HL-60 (cell line): ENCODE measurements at regions not wholly inside any gene's neighbourhood (a gene's known extent, or its start where the extent isn't known, plus 50 kb on each side); places are given as distances from the start of the nearest gene placed in this dataset.

Experiments
- DNase-seq, 2 experiments: peaks; one replicate each; pipeline ENCODE4 v3.0.0-alpha.2; 2010 to 2020; ENCODE audit warnings: low read depth in 1 of 2, low spot score in 1 of 2
- H3K27ac ChIP-seq: fragments of 250-450 bp; sonication (Bioruptor Pico); replicated peaks from 2 replicates; pipeline ENCODE4 v1.5.1; 2020; ENCODE audit warnings: mild to moderate bottlenecking, moderate library complexity
- H3K27me3 ChIP-seq: fragments of 250-450 bp; sonication (Bioruptor Pico); 2 replicates; pipeline ENCODE4 v1.5.1; 2021; ENCODE audit warnings: mild to moderate bottlenecking, moderate library complexity; ENCODE audit not compliant: insufficient read depth, poor library complexity, severe bottlenecking
- H3K4me3 ChIP-seq: replicated peaks from 2 replicates; pipeline ENCODE4 v1.5.1; 2011; ENCODE audit warnings: mild to moderate bottlenecking, control low read depth, low read length; ENCODE audit not compliant: insufficient read depth
- GABPA ChIP-seq: IDR thresholded peaks from 2 replicates; pipeline ENCODE4 v1.6.1; 2012; ENCODE audit warnings: low read depth
- POLR2AphosphoS5 ChIP-seq: IDR thresholded peaks from 2 replicates; pipeline ENCODE4 v1.6.1; 2012; ENCODE audit warnings: low read depth
- REST ChIP-seq: IDR thresholded peaks from 2 replicates; pipeline ENCODE4 v1.6.1; 2012; ENCODE audit warnings: low read depth; ENCODE audit not compliant: insufficient replicate concordance
- SPI1 ChIP-seq: IDR thresholded peaks from 2 replicates; pipeline ENCODE4 v1.6.1; 2012; ENCODE audit warnings: low read depth, mild to moderate bottlenecking, borderline replicate concordance
- TF ChIP-seq, protein P1 (sequence below): IDR thresholded peaks from one replicate; pipeline ENCODE4 v1.5.1; 2011; ENCODE audit warnings: low read length, control low read depth, inconsistent platforms; ENCODE audit not compliant: insufficient read depth

GRCh38 chr2:6081955-6082624 is 389.9 kb downstream of the SOX11 start:
- DNase-seq: no peak
- H3K4me3 ChIP-seq: no peak overlapping the region
- H3K27ac ChIP-seq: no peak overlapping the region
- TF ChIP-seq, protein P1, sequence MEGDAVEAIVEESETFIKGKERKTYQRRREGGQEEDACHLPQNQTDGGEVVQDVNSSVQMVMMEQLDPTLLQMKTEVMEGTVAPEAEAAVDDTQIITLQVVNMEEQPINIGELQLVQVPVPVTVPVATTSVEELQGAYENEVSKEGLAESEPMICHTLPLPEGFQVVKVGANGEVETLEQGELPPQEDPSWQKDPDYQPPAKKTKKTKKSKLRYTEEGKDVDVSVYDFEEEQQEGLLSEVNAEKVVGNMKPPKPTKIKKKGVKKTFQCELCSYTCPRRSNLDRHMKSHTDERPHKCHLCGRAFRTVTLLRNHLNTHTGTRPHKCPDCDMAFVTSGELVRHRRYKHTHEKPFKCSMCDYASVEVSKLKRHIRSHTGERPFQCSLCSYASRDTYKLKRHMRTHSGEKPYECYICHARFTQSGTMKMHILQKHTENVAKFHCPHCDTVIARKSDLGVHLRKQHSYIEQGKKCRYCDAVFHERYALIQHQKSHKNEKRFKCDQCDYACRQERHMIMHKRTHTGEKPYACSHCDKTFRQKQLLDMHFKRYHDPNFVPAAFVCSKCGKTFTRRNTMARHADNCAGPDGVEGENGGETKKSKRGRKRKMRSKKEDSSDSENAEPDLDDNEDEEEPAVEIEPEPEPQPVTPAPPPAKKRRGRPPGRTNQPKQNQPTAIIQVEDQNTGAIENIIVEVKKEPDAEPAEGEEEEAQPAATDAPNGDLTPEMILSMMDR: no peak
- no peak for TF ChIP-seq REST
- TF ChIP-seq POLR2AphosphoS5: no peak
- no peak for TF ChIP-seq GABPA
- TF ChIP-seq SPI1: no peak
- no peaks in the 10 kb centered on the region for H3K27me3 ChIP-seq

- no peak overlapping the region for H3K27ac ChIP-seq
- no peaks in the 10 kb centered on the region for H3K27me3 ChIP-seq
- DNase-seq: no peak
- TF ChIP-seq, protein P1: no peak
- no peak overlapping the region for H3K4me3 ChIP-seq
Observed at GRCh38 chr2:6082625-6083018, 390.4 kb downstream of the SOX11 start.

DNA sequence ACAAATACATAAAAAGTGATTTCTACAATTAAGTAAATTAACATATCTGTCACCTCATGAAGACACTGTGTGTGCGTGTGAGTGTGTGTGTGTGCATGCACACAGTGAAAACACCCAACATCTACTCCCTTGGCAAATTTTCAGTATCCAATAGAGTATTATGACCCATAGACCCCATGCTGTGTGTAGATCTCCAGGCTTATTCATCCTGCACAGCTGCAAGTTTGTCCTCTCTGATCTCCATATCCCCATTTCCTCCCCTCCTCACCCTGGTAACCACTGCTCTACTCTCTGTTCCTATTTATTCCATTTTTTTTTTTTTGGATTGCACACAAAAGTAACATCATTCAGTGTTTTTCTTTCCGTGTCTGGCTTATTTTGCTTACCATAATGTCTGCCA is 391.0 kb downstream of the SOX11 start:
- TF ChIP-seq, protein P1: no peak
- no peak for TF ChIP-seq REST
- no peak for TF ChIP-seq GABPA
- Histone ChIP-seq H3K4me3 (no peak overlapping the region), H3K27me3 (no peaks in the 10 kb centered on the region), H3K27ac (no peak overlapping the region)
- no peak for DNase-seq

GRCh38 chr2:6089474-6089873 is 397.3 kb downstream of the SOX11 start:
- no peak overlapping the region for H3K27ac ChIP-seq
- TF ChIP-seq, protein P1: no peak
- TF ChIP-seq REST (no peak), SPI1 (no peak), POLR2AphosphoS5 (no peak), GABPA (no peak)
- no peak overlapping the region for H3K4me3 ChIP-seq
- no peak for DNase-seq
- no peaks in the 10 kb centered on the region for H3K27me3 ChIP-seq
